ENCODE measurements at regions not wholly inside any gene's neighbourhood (a gene's known extent, or its start where the extent isn't known, plus 50 kb on each side); places are given as distances from the start of the nearest gene placed in this dataset.

- TF ChIP-seq, protein P1, sequence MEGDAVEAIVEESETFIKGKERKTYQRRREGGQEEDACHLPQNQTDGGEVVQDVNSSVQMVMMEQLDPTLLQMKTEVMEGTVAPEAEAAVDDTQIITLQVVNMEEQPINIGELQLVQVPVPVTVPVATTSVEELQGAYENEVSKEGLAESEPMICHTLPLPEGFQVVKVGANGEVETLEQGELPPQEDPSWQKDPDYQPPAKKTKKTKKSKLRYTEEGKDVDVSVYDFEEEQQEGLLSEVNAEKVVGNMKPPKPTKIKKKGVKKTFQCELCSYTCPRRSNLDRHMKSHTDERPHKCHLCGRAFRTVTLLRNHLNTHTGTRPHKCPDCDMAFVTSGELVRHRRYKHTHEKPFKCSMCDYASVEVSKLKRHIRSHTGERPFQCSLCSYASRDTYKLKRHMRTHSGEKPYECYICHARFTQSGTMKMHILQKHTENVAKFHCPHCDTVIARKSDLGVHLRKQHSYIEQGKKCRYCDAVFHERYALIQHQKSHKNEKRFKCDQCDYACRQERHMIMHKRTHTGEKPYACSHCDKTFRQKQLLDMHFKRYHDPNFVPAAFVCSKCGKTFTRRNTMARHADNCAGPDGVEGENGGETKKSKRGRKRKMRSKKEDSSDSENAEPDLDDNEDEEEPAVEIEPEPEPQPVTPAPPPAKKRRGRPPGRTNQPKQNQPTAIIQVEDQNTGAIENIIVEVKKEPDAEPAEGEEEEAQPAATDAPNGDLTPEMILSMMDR (IDR thresholded peaks at IDR 0.05): no peak
- TF ChIP-seq POLR2A (IDR thresholded peaks at IDR 0.05): no peak
- no peak for TF ChIP-seq EP300 (IDR thresholded peaks at IDR 0.05)
Observed at GRCh38 chr7:3097734-3098133, 54.1 kb upstream of the CARD11 start.
